Esophagus squamous epithelium (tissue), 5 donors: ENCODE measurements at regions not wholly inside any gene's neighbourhood (a gene's known extent, or its start where the extent isn't known, plus 50 kb on each side); places are given as distances from the start of the nearest gene placed in this dataset.

Source experiments
- DNase-seq: peaks from one replicate; lab custom pipeline; 2025; lab: John Stamatoyannopoulos, UW
- H3K27ac ChIP-seq, 4 donors: fragments of 200-600 bp; sonication (generic); one replicate each; pipeline ENCODE4 v1.5.1; 2016 to 2019; ENCODE audit warnings: mild to moderate bottlenecking in 1 of 4
- H3K27me3 ChIP-seq, 4 donors: fragments of 200-600 bp; sonication (generic); 1 replicate in 3 of 4; 2 replicates in 1 of 4; pipeline versions ENCODE4 v1.5.1 to v1.6.0; 2017 to 2021; ENCODE audit warnings: antibody characterized with exemption in 1 of 4
- H3K36me3 ChIP-seq, 3 donors: fragments of 200-600 bp; sonication (generic); one replicate each; pipeline ENCODE4 v1.5.1; 2016 to 2019
- H3K4me1 ChIP-seq, 3 donors: fragments of 200-600 bp; sonication (generic); one replicate each; pipeline ENCODE4 v1.5.1; 2017 to 2019
- H3K4me3 ChIP-seq, 4 donors: fragments of 200-600 bp; sonication (generic); 1 replicate in 3 of 4; 2 replicates in 1 of 4; pipeline ENCODE4 v1.5.1; 2016 to 2019; ENCODE audit warnings: mild to moderate bottlenecking in 2 of 4, moderate library complexity in 1 of 4
- H3K9me3 ChIP-seq, 3 donors: fragments of 200-600 bp; sonication (generic); one replicate each; pipeline ENCODE4 v1.5.1; 2016 to 2019
- POLR2A ChIP-seq, 4 donors: fragments of 450-650 bp; IDR thresholded peaks; one replicate each; pipeline ENCODE4 v1.6.1; 2017; ENCODE audit warnings: antibody characterized with exemption in 4 of 4, mild to moderate bottlenecking in 4 of 4, moderate library complexity in 3 of 4
- WGBS, 2 donors: methylation state at CpG; one replicate each; pipeline ENCODE4 v1.1.5; 2018; 5-methylcytosine and 5-hydroxymethylcytosine counted together
- intact Hi-C: fragments of 100-400 bp; cut with DNase I; formaldehyde crosslinking; loops from one replicate; pipeline ENCODE4 v1.15.0; 2022
- TF ChIP-seq, protein P1 (sequence below), 6 experiments: fragments of 450-650 bp in 4 of 6; fragments of 200-600 bp in 2 of 6; sonication (generic) in 2 of 6; IDR thresholded peaks; one replicate each; pipeline ENCODE4 v1.5.1; 2016 to 2019; ENCODE audit warnings: antibody characterized with exemption in 6 of 6, mild to moderate bottlenecking in 4 of 6, moderate library complexity in 4 of 6
- donor health status: DM: yes; HTN: yes; CAD: no.

DNA sequence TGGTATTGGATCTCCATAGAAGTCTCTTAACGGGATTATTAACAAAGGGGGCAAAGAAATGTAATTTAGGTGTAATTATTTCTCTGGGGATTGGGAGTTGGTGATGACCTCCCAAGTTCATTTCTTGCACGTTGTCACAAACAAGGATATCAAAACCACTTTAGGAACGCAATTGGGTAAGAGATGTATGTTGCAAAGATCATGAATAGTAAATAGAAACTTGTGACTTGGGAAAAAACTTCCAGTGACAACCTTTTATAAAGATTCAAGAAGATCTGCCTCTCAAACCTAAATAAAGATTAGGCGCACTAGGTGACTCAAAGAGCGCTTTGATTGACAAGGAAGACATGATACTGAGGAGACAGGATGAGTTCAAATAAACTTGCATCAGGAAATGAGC is 127.8 kb upstream of the TRIB2 start:
- intact Hi-C loops, result no loop called here
- Histone ChIP-seq H3K9me3 (no peaks in the 10 kb centered on the region), H3K4me3 (no peak overlapping the region), H3K27ac (no peak overlapping the region), H3K27me3 (no peaks in the 10 kb centered on the region), H3K4me1 (peaks cover 0 to 9% (median 5%) of the 10 kb centered on the region in 3 donors), H3K36me3 (no peaks in the 10 kb centered on the region)
- DNase-seq, result no peak
- WGBS, 2 donors, result 87% methylated on average over 5 of the region's 5 CpGs
- TF ChIP-seq, protein P1, sequence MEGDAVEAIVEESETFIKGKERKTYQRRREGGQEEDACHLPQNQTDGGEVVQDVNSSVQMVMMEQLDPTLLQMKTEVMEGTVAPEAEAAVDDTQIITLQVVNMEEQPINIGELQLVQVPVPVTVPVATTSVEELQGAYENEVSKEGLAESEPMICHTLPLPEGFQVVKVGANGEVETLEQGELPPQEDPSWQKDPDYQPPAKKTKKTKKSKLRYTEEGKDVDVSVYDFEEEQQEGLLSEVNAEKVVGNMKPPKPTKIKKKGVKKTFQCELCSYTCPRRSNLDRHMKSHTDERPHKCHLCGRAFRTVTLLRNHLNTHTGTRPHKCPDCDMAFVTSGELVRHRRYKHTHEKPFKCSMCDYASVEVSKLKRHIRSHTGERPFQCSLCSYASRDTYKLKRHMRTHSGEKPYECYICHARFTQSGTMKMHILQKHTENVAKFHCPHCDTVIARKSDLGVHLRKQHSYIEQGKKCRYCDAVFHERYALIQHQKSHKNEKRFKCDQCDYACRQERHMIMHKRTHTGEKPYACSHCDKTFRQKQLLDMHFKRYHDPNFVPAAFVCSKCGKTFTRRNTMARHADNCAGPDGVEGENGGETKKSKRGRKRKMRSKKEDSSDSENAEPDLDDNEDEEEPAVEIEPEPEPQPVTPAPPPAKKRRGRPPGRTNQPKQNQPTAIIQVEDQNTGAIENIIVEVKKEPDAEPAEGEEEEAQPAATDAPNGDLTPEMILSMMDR (IDR thresholded peaks at IDR 0.05), result no peak
- TF ChIP-seq POLR2A (IDR thresholded peaks at IDR 0.05), result no peak

DNA sequence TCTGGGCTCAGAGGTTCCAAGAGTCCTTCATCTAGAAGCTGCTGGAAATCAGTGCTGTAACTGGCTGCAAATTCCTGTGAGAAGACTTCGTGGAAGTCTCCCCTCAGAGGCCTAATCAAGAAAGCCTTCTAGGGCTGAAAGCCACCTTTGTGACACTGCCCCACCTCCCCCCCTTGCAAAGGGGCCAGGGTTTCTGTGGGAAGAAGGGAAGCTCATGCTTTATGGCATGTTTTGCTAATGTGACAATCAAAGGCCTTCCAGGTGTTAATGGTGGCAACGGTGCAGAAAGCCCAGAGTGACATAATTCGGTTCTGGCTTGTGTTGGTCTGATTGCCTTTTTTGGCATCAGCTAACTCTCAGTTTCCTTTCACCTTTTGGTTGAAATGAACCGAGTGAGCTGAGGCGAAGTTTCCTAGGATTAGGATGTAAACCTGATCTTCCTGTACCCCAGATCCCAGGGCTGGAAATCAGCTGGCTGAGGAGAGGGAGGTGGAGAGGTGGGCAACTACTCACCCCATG is 126.9 kb upstream of the TRIB2 start:
- Histone ChIP-seq H3K9me3 (no peaks in the 10 kb centered on the region), H3K36me3 (no peaks in the 10 kb centered on the region), H3K4me1 (peaks cover 0 to 9% (median 5%) of the 10 kb centered on the region in 3 donors), H3K27me3 (no peaks in the 10 kb centered on the region), H3K4me3 (no peak overlapping the region), H3K27ac (no peak overlapping the region)
- no peak for TF ChIP-seq POLR2A (IDR thresholded peaks at IDR 0.05)
- TF ChIP-seq, protein P1 (IDR thresholded peaks at IDR 0.05), result no peak
- WGBS, 2 donors, result 72 to 90% methylated on average over 2 to 4 of the region's 5 CpGs
- intact Hi-C loops, result no loop called here
- DNase-seq, result no peak

DNA sequence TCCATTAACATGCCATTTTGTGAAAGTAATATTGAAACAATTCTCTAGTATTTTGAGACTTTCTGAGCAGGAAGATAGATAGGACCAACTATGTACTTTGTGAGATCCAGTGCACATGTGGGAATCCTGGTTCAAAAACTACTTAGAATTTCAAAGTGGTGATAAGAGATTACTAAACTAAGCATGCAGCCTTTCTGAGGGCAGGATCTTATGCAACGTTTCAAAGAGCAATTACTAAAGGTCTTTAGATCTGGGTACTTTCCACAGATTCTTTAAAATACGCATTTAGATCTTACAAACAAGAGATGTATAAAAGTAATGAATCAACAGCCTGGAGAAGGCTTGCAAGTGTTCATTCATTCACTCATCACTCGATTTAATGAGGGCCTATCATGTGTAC is 124.4 kb upstream of the TRIB2 start:
- no peaks in the 10 kb centered on the region for H3K9me3 ChIP-seq
- H3K4me1 ChIP-seq, result peaks cover 0 to 9% (median 5%) of the 10 kb centered on the region in 3 donors
- 81% methylated on average over 3 of the region's 3 CpGs for WGBS, 2 donors
- H3K27ac ChIP-seq, result no peak overlapping the region
- intact Hi-C loops, result no loop called here
- DNase-seq, result no peak
- no peaks in the 10 kb centered on the region for H3K27me3 ChIP-seq
- no peak overlapping the region for H3K4me3 ChIP-seq
- no peak for TF ChIP-seq POLR2A (IDR thresholded peaks at IDR 0.05)
- TF ChIP-seq, protein P1 (IDR thresholded peaks at IDR 0.05), result no peak
- no peaks in the 10 kb centered on the region for H3K36me3 ChIP-seq

DNA sequence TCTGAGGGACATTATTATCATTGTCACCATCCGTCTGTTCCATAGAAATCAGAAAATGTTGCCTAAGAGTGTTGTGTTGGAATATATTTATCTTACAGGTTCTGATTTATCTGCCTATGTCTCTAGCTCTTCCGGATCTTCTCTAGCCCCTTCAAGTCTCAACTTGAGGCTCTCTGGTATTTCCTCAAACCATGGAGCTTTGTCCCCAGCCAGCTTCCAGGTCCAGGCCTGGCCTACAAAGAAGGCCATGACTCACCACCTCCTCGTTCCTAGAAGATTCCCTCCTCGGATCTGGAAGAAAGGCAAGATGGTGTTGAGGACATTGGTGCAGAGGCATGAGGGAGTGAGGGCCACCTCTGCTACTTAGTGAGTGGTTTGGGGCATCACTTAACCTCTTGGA is 122.1 kb upstream of the TRIB2 start:
- Histone ChIP-seq H3K9me3 (no peaks in the 10 kb centered on the region), H3K4me3 (no peak overlapping the region), H3K27me3 (no peaks in the 10 kb centered on the region), H3K27ac (no peak overlapping the region), H3K4me1 (no peaks in the 10 kb centered on the region), H3K36me3 (no peaks in the 10 kb centered on the region)
- no peak for DNase-seq
- 49 to 57% methylated on average over 3 to 4 of the region's 4 CpGs for WGBS, 2 donors
- intact Hi-C loops, result no loop called here
- TF ChIP-seq POLR2A (IDR thresholded peaks at IDR 0.05), result no peak
- TF ChIP-seq, protein P1 (IDR thresholded peaks at IDR 0.05), result no peak

DNA sequence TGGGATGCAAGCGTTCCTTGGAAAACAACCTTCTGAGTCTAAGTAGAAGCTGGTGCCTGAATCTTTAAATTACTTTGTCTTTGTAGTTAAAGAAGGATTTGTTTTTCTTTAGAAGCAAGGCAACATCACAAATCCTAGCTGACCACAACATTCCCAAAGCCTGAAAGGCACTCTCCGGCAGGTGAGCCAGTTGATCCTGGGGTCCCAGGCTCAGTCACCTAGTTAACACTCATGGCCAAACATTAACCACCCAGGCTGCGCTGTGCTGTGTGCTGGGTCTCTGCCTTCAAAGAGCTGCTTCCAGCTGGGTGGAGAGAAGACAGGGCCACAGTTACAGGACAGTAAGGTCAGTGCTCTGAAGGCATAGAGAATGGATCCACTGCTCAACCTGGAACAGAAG is 120.0 kb upstream of the TRIB2 start:
- 85 to 90% methylated on average over 1 to 2 of the region's 3 CpGs for WGBS, 2 donors
- TF ChIP-seq POLR2A (IDR thresholded peaks at IDR 0.05), result no peak
- TF ChIP-seq, protein P1 (IDR thresholded peaks at IDR 0.05), result no peak
- DNase-seq, result no peak
- H3K4me3 ChIP-seq, result no peak overlapping the region
- no peaks in the 10 kb centered on the region for H3K36me3 ChIP-seq
- H3K9me3 ChIP-seq, result no peaks in the 10 kb centered on the region
- no peaks in the 10 kb centered on the region for H3K27me3 ChIP-seq
- intact Hi-C loops, result no loop called here
- no peaks in the 10 kb centered on the region for H3K4me1 ChIP-seq
- no peak overlapping the region for H3K27ac ChIP-seq
